OCI-LY7 (cell line): ENCODE measurements at regions not wholly inside any gene's neighbourhood (a gene's known extent, or its start where the extent isn't known, plus 50 kb on each side); places are given as distances from the start of the nearest gene placed in this dataset.

Experiments
- BruUV-seq: library from RNA; stranded (reverse); fragments of 400-500 nt; replicated peaks from 2 replicates; lab custom pipeline; 2021; lab: Mats Ljungman, UMichigan
- CTCF ChIA-PET: fragments of 300-600 bp; sonication (Branson Sonifier 250); formaldehyde crosslinking; loops from one replicate; lab custom pipeline; 2022; ENCODE audit warnings: antibody characterized with exemption; ENCODE audit not compliant: unreplicated experiment; lab: Charles Lee
- POLR2A ChIA-PET: fragments of 300-600 bp; sonication (Branson Sonifier 250); formaldehyde crosslinking; loops from one replicate; lab custom pipeline; 2022; ENCODE audit warnings: antibody characterized with exemption; lab: Charles Lee
- DNase-seq: peaks from one replicate; pipeline ENCODE4 v3.0.0-alpha.2; 2015; ENCODE audit warnings: low spot score
- H2AFZ ChIP-seq: fragments of 200-600 bp; sonication (generic), shearing (Covaris generic); 2 replicates; pipeline ENCODE4 v1.6.1; 2014; ENCODE audit warnings: mild to moderate bottlenecking, antibody characterized with exemption, low read length, moderate library complexity
- H3K27ac ChIP-seq: fragments of 200-600 bp; sonication (generic); 2 replicates; pipeline ENCODE4 v1.5.1; 2014; ENCODE audit warnings: mixed run types, low read depth, mild to moderate bottlenecking, moderate library complexity, low read length, inconsistent platforms; ENCODE audit not compliant: poor library complexity, severe bottlenecking
- H3K36me3 ChIP-seq: fragments of 200-600 bp; sonication (generic); 2 replicates; pipeline ENCODE4 v1.6.1; 2014; ENCODE audit warnings: mild to moderate bottlenecking, antibody characterized with exemption, low read length, moderate library complexity, mixed read lengths; ENCODE audit not compliant: insufficient read depth
- H3K4me1 ChIP-seq: fragments of 200-600 bp; sonication (generic); 2 replicates; pipeline ENCODE4 v1.5.1; 2014; ENCODE audit warnings: mild to moderate bottlenecking, low read length; ENCODE audit not compliant: insufficient read depth, poor library complexity, severe bottlenecking
- H3K4me2 ChIP-seq: fragments of 200-600 bp; sonication (generic); 2 replicates; pipeline ENCODE4 v1.6.1; 2014; ENCODE audit warnings: mild to moderate bottlenecking, low read length
- H3K4me3 ChIP-seq: fragments of 200-600 bp; sonication (generic); 2 replicates; pipeline ENCODE4 v1.5.1; 2014; ENCODE audit warnings: mild to moderate bottlenecking, low read depth, low read length; ENCODE audit not compliant: poor library complexity, severe bottlenecking
- H3K79me2 ChIP-seq: fragments of 200-600 bp; sonication (generic); 2 replicates; pipeline ENCODE4 v1.6.1; 2016; ENCODE audit warnings: low read depth, mild to moderate bottlenecking, low read length, moderate library complexity, mixed read lengths; ENCODE audit not compliant: insufficient read depth
- H3K9me2 ChIP-seq: fragments of 200-600 bp; sonication (generic); 2 replicates; pipeline ENCODE4 v1.6.1; 2016; ENCODE audit warnings: mild to moderate bottlenecking, low read length, mixed read lengths; ENCODE audit not compliant: insufficient read depth
- H3K9me3 ChIP-seq: fragments of 200-600 bp; sonication (generic); 2 replicates; pipeline ENCODE4 v1.6.1; 2014; ENCODE audit warnings: mild to moderate bottlenecking, mixed run types, low read length, mixed read lengths
- H4K20me1 ChIP-seq: fragments of 200-600 bp; sonication (generic); 2 replicates; pipeline ENCODE4 v1.6.1; 2014; ENCODE audit warnings: mild to moderate bottlenecking, antibody characterized with exemption, low read length, moderate library complexity, mixed read lengths; ENCODE audit not compliant: insufficient read depth
- CTCF ChIP-seq: fragments of 200-600 bp; sonication (generic); conservative IDR thresholded peaks from 2 replicates; pipeline ENCODE4 v1.5.1; 2014; ENCODE audit warnings: mild to moderate bottlenecking, antibody characterized with exemption, low read length, moderate library complexity, mixed read lengths
- EZH2phosphoT487 ChIP-seq: fragments of 200-600 bp; sonication (generic); IDR thresholded peaks from 2 replicates; pipeline ENCODE4 v1.6.1; 2018; ENCODE audit warnings: low read depth, borderline replicate concordance, mild to moderate bottlenecking, mixed run types, antibody characterized with exemption, low read length, moderate library complexity, mixed read lengths
- intact Hi-C: fragments of 100-400 bp; cut with micrococcal nuclease; formaldehyde crosslinking; loops from one replicate; pipeline ENCODE4 v1.10.0; 2022; ENCODE audit not compliant: unreplicated experiment

GRCh38 chrX:38902972-38903492 lies 101.8 kb downstream of the MID1IP1 start:
- Histone ChIP-seq H3K4me2 (no peak overlapping the region), H3K4me1 (peaks cover 22% of the 10 kb centered on the region), H3K9me2 (no peaks in the 10 kb centered on the region), H3K36me3 (no peaks in the 10 kb centered on the region), H3K27ac (no peak overlapping the region), H3K4me3 (no peak overlapping the region), H3K79me2 (no peaks in the 10 kb centered on the region), H4K20me1 (no peaks in the 10 kb centered on the region), H2AFZ (no peak overlapping the region), H3K9me3 (no peaks in the 10 kb centered on the region)
- no TSS peak for BruUV-seq
- TF ChIP-seq EZH2phosphoT487 (no peak), CTCF (no peak)
- CTCF ChIA-PET = no interaction called here
- DNase-seq = no peak
- intact Hi-C loops = no loop called here
- POLR2A ChIA-PET = no interaction called here

GRCh38 chrX:38916801-38917200 lies 115.5 kb downstream of the MID1IP1 start:
- intact Hi-C loops = no loop called here
- TF ChIP-seq EZH2phosphoT487 (no peak), CTCF (no peak)
- POLR2A ChIA-PET = no interaction called here
- CTCF ChIA-PET = no interaction called here
- no TSS peak for BruUV-seq
- Histone ChIP-seq H3K27ac (no peak overlapping the region), H3K36me3 (no peaks in the 10 kb centered on the region), H4K20me1 (no peaks in the 10 kb centered on the region), H2AFZ (no peak overlapping the region), H3K4me2 (no peak overlapping the region), H3K9me2 (no peaks in the 10 kb centered on the region), H3K4me3 (no peak overlapping the region), H3K79me2 (no peaks in the 10 kb centered on the region), H3K9me3 (no peaks in the 10 kb centered on the region), H3K4me1 (peaks cover 14% of the 10 kb centered on the region)
- no peak for DNase-seq

GRCh38 chrX:38917954-38918353 lies 116.7 kb downstream of the MID1IP1 start:
- no peak overlapping the region for H3K27ac ChIP-seq
- no peak overlapping the region for H3K4me2 ChIP-seq
- H2AFZ ChIP-seq = no peak overlapping the region
- ChIA-PET POLR2A (interaction anchor here (0.7 kb wide), 1 partner anchor 12 kb away, joined by 3 read pairs; no protein-coding TSS in a partner anchor), CTCF (no interaction called here)
- H3K4me1 ChIP-seq = peaks cover 14% of the 10 kb centered on the region
- DNase-seq = no peak
- BruUV-seq = no TSS peak
- no peaks in the 10 kb centered on the region for H3K79me2 ChIP-seq
- no peak for TF ChIP-seq CTCF
- no peak for TF ChIP-seq EZH2phosphoT487
- intact Hi-C loops = no loop called here
- no peaks in the 10 kb centered on the region for H3K9me3 ChIP-seq
- no peak overlapping the region for H3K4me3 ChIP-seq
- no peaks in the 10 kb centered on the region for H3K36me3 ChIP-seq
- no peaks in the 10 kb centered on the region for H4K20me1 ChIP-seq
- no peaks in the 10 kb centered on the region for H3K9me2 ChIP-seq
